Naive thymus-derived CD8-positive, alpha-beta T cell (primary cell): ENCODE measurements at regions not wholly inside any gene's neighbourhood (a gene's known extent, or its start where the extent isn't known, plus 50 kb on each side); places are given as distances from the start of the nearest gene placed in this dataset.
A peak's percentile ranks its signal among the peaks of the same experiment; 100 is the strongest.

Experiments
- ATAC-seq, 2 donors: fragments of 150-1000 bp; cut with Tn5 transposase in 1 of 2; sonication (Bioruptor Pico), chemical (Tn5 transposase) in 1 of 2; 1 replicate in 1 of 2; 2 replicates in 1 of 2; pipeline ENCODE4 v1.10.0; 2021; ENCODE audit warnings: mild to moderate bottlenecking in 2 of 2, moderate library complexity in 2 of 2
- POLR2A ChIA-PET: fragments of 350-600 bp; sonication (Branson Sonifier 250); formaldehyde crosslinking; loops from one replicate; lab custom pipeline; 2021; ENCODE audit warnings: antibody characterized with exemption; lab: Charles Lee
- DNase-seq, 10 donors: peaks; one replicate each; pipeline versions ENCODE4 v3.0.0 to v3.0.0-alpha.2; 2020 to 2022
- H3K27ac Mint-ChIP-seq, 10 donors: one replicate each; pipeline ENCODE4 v1.8.0; 2020 to 2022; ENCODE audit warnings: mild to moderate bottlenecking in 10 of 10, mixed read lengths in 10 of 10, moderate library complexity in 4 of 10, inconsistent platforms in 1 of 10
- H3K27me3 Mint-ChIP-seq, 5 donors: one replicate each; pipeline ENCODE4 v1.8.0; 2021 to 2022; ENCODE audit warnings: mixed read lengths in 5 of 5
- H3K36me3 Mint-ChIP-seq, 3 donors: one replicate each; pipeline ENCODE4 v1.8.0; 2020 to 2022; ENCODE audit warnings: mixed read lengths in 3 of 3, mild to moderate bottlenecking in 2 of 3, inconsistent platforms in 1 of 3
- H3K4me1 Mint-ChIP-seq, 4 donors: one replicate each; pipeline ENCODE4 v1.8.0; 2021 to 2022; ENCODE audit warnings: mixed read lengths in 4 of 4
- H3K4me3 Mint-ChIP-seq, 10 donors: one replicate each; pipeline ENCODE4 v1.8.0; 2020 to 2022; ENCODE audit warnings: mild to moderate bottlenecking in 10 of 10, mixed read lengths in 10 of 10, moderate library complexity in 6 of 10, inconsistent platforms in 1 of 10
- H3K9me3 Mint-ChIP-seq, 9 donors: one replicate each; pipeline ENCODE4 v1.8.0; 2020 to 2022; ENCODE audit warnings: mixed read lengths in 9 of 9, mild to moderate bottlenecking in 3 of 9, inconsistent platforms in 1 of 9, moderate library complexity in 1 of 9

GRCh38 chr13:111013196-111013595 lies 98.3 kb upstream of the ANKRD10 start:
- Mint-ChIP-seq H3K36me3 (no peaks in the 10 kb centered on the region), H3K27ac (no peak overlapping the region), H3K4me1 (no peaks in the 10 kb centered on the region), H3K27me3 (peaks cover 3 to 41% (median 7%) of the 10 kb centered on the region in 5 donors), H3K4me3 (no peak overlapping the region), H3K9me3 (no peaks in the 10 kb centered on the region)
- DNase-seq (no peak), ATAC-seq (no peak)
- POLR2A ChIA-PET, result no interaction called here

GRCh38 chr13:111011899-111012298 lies 97.0 kb upstream of the ANKRD10 start:
- POLR2A ChIA-PET, result no interaction called here
- Mint-ChIP-seq H3K27me3 (peaks cover 5 to 41% (median 7%) of the 10 kb centered on the region in 5 donors), H3K9me3 (no peaks in the 10 kb centered on the region), H3K27ac (no peak overlapping the region), H3K4me3 (no peak overlapping the region), H3K4me1 (no peaks in the 10 kb centered on the region), H3K36me3 (no peaks in the 10 kb centered on the region)
- no peak for DNase-seq
- ATAC-seq, result no peak

GRCh38 chr13:111008351-111008750 lies 93.5 kb upstream of the ANKRD10 start:
- H3K36me3 Mint-ChIP-seq, result no peaks in the 10 kb centered on the region
- H3K4me1 Mint-ChIP-seq, result no peaks in the 10 kb centered on the region
- DNase-seq (no peak), ATAC-seq (no peak)
- H3K27me3 Mint-ChIP-seq, result peaks cover 7 to 52% (median 15%) of the 10 kb centered on the region in 5 donors
- H3K4me3 Mint-ChIP-seq, result no peak overlapping the region
- POLR2A ChIA-PET, result no interaction called here
- no peak overlapping the region for H3K27ac Mint-ChIP-seq
- H3K9me3 Mint-ChIP-seq, result no peaks in the 10 kb centered on the region

GRCh38 chr13:111007209-111007608 lies 92.3 kb upstream of the ANKRD10 start:
- H3K9me3 Mint-ChIP-seq, result no peaks in the 10 kb centered on the region
- no peaks in the 10 kb centered on the region for H3K36me3 Mint-ChIP-seq
- peaks cover 7 to 43% (median 15%) of the 10 kb centered on the region in 5 donors for H3K27me3 Mint-ChIP-seq
- no peaks in the 10 kb centered on the region for H3K4me1 Mint-ChIP-seq
- ATAC-seq (no peak), DNase-seq (no peak)
- no peak overlapping the region for H3K4me3 Mint-ChIP-seq
- H3K27ac Mint-ChIP-seq, result no peak overlapping the region
- POLR2A ChIA-PET, result no interaction called here

GRCh38 chr13:111006506-111007031 lies 91.7 kb upstream of the ANKRD10 start:
- Mint-ChIP-seq H3K4me3 (no peak overlapping the region), H3K36me3 (no peaks in the 10 kb centered on the region), H3K9me3 (no peaks in the 10 kb centered on the region), H3K27ac (no peak overlapping the region), H3K27me3 (peaks cover 7 to 37% (median 15%) of the 10 kb centered on the region in 5 donors), H3K4me1 (no peaks in the 10 kb centered on the region)
- DNase-seq (no peak), ATAC-seq (no peak)
- POLR2A ChIA-PET, result no interaction called here

- Mint-ChIP-seq H3K36me3 (no peaks in the 10 kb centered on the region), H3K4me3 (no peak overlapping the region), H3K27ac (peak overlapping the region in 1 of 10 donors; percentile 37), H3K4me1 (no peaks in the 10 kb centered on the region), H3K9me3 (no peaks in the 10 kb centered on the region), H3K27me3 (peaks cover 7 to 31% (median 13%) of the 10 kb centered on the region in 5 donors)
- POLR2A ChIA-PET, result no interaction called here
- ATAC-seq (no peak), DNase-seq (no peak)
These were observed 91.1 kb upstream of the ANKRD10 start for GRCh38 chr13:111005808-111006505.

- H3K4me1 Mint-ChIP-seq, result no peaks in the 10 kb centered on the region
- H3K36me3 Mint-ChIP-seq, result no peaks in the 10 kb centered on the region
- no peak overlapping the region for H3K27ac Mint-ChIP-seq
- H3K4me3 Mint-ChIP-seq, result no peak overlapping the region
- ATAC-seq, result no peak
- POLR2A ChIA-PET, result no interaction called here
- H3K27me3 Mint-ChIP-seq, result peaks cover 6 to 25% (median 10%) of the 10 kb centered on the region in 5 donors
- no peaks in the 10 kb centered on the region for H3K9me3 Mint-ChIP-seq
- no peak for DNase-seq
These were observed 90.5 kb upstream of the ANKRD10 start for GRCh38 chr13:111005364-111005763.

- Mint-ChIP-seq H3K27me3 (peaks cover 3 to 18% (median 10%) of the 10 kb centered on the region in 5 donors), H3K27ac (no peak overlapping the region), H3K36me3 (no peaks in the 10 kb centered on the region), H3K4me3 (no peak overlapping the region), H3K9me3 (no peaks in the 10 kb centered on the region), H3K4me1 (no peaks in the 10 kb centered on the region)
- POLR2A ChIA-PET, result no interaction called here
- no peak for ATAC-seq
- no peak for DNase-seq
These were observed 89.6 kb upstream of the ANKRD10 start for GRCh38 chr13:111004444-111004843.

GRCh38 chr13:111001636-111002035 lies 86.8 kb upstream of the ANKRD10 start:
- H3K4me1 Mint-ChIP-seq, result peaks cover 0 to 4% (median 0%) of the 10 kb centered on the region in 4 donors
- no peak overlapping the region for H3K27ac Mint-ChIP-seq
- H3K9me3 Mint-ChIP-seq, result peaks cover 0 to 3% (median 0%) of the 10 kb centered on the region in 9 donors
- no peak for DNase-seq
- H3K4me3 Mint-ChIP-seq, result no peak overlapping the region
- POLR2A ChIA-PET, result no interaction called here
- ATAC-seq, result no peak
- H3K36me3 Mint-ChIP-seq, result no peaks in the 10 kb centered on the region
- H3K27me3 Mint-ChIP-seq, result peaks cover 5 to 20% (median 9%) of the 10 kb centered on the region in 5 donors

- POLR2A ChIA-PET, result no interaction called here
- Mint-ChIP-seq H3K27me3 (peaks cover 19 to 38% (median 26%) of the 10 kb centered on the region in 5 donors), H3K36me3 (no peaks in the 10 kb centered on the region), H3K27ac (no peak overlapping the region), H3K9me3 (peaks cover 0 to 2% (median 0%) of the 10 kb centered on the region in 9 donors), H3K4me3 (no peak overlapping the region), H3K4me1 (peaks cover 0 to 4% (median 0%) of the 10 kb centered on the region in 4 donors)
- DNase-seq (no peak), ATAC-seq (no peak)
These were observed 78.9 kb upstream of the ANKRD10 start for GRCh38 chr13:110993788-110994187.

GRCh38 chr13:110991991-110992508 lies 77.2 kb upstream of the ANKRD10 start:
- H3K4me1 Mint-ChIP-seq, result no peaks in the 10 kb centered on the region
- no peak overlapping the region for H3K27ac Mint-ChIP-seq
- H3K27me3 Mint-ChIP-seq, result peaks cover 18 to 50% (median 31%) of the 10 kb centered on the region in 5 donors
- ATAC-seq (no peak), DNase-seq (no peak)
- no peaks in the 10 kb centered on the region for H3K36me3 Mint-ChIP-seq
- no peaks in the 10 kb centered on the region for H3K9me3 Mint-ChIP-seq
- H3K4me3 Mint-ChIP-seq, result no peak overlapping the region
- POLR2A ChIA-PET, result no interaction called here

- Mint-ChIP-seq H3K36me3 (no peaks in the 10 kb centered on the region), H3K4me3 (no peak overlapping the region), H3K9me3 (no peaks in the 10 kb centered on the region), H3K4me1 (no peaks in the 10 kb centered on the region), H3K27ac (no peak overlapping the region), H3K27me3 (peaks cover 4 to 42% (median 22%) of the 10 kb centered on the region in 5 donors)
- POLR2A ChIA-PET, result no interaction called here
- ATAC-seq (no peak), DNase-seq (no peak)
These were observed 74.5 kb upstream of the ANKRD10 start for GRCh38 chr13:110989331-110989730.

GRCh38 chr13:110985541-110985940 lies 70.7 kb upstream of the ANKRD10 start:
- no peaks in the 10 kb centered on the region for H3K36me3 Mint-ChIP-seq
- peaks cover 6 to 56% (median 27%) of the 10 kb centered on the region in 5 donors for H3K27me3 Mint-ChIP-seq
- DNase-seq (no peak), ATAC-seq (no peak)
- H3K4me1 Mint-ChIP-seq, result no peaks in the 10 kb centered on the region
- no peak overlapping the region for H3K4me3 Mint-ChIP-seq
- no peak overlapping the region for H3K27ac Mint-ChIP-seq
- POLR2A ChIA-PET, result no interaction called here
- no peaks in the 10 kb centered on the region for H3K9me3 Mint-ChIP-seq
